K562 (cell line): ENCODE measurements at regions not wholly inside any gene's neighbourhood (a gene's known extent, or its start where the extent isn't known, plus 50 kb on each side); places are given as distances from the start of the nearest gene placed in this dataset.

Experiments
- ATAC-seq: fragments of 200-7000 bp; cut with Tn5 transposase; 3 replicates; pipeline ENCODE4 v1.9.1; 2020; ENCODE audit warnings: moderate library complexity
- BruUV-seq: library from RNA; stranded (reverse); fragments of 400-500 nt; replicated peaks from 2 replicates; lab custom pipeline; 2021; lab: Mats Ljungman, UMichigan
- CTCF ChIA-PET: fragments of 300-600 bp; formaldehyde crosslinking; extraction: SDS; loops from one replicate; lab custom pipeline; 2021; ENCODE audit warnings: low intra/inter-chr PET ratio; lab: Yijun Ruan, JAX
- POLR2A ChIA-PET: fragments of 300-600, 350-650 bp; sonication (Branson Sonifier 250); formaldehyde crosslinking; extraction: SDS; loops from one replicate; lab custom pipeline; 2021; ENCODE audit warnings: antibody characterized with exemption, inconsistent platforms; lab: Yijun Ruan, JAX
- DNase-seq, 4 experiments: peaks; one replicate each; pipeline versions ENCODE4 v3.0.0 to v3.0.0-alpha.2; 2011 to 2018; ENCODE audit warnings: low spot score in 3 of 4, mixed read lengths in 3 of 4; ENCODE audit errors: extremely low read depth in 1 of 4
- FAIRE-seq: peaks from 2 replicates; lab custom pipeline; 2011; peaks lifted over from hg19 to GRCh38; lab: Jason Lieb, UNC
- H2AFZ ChIP-seq: 2 replicates; pipeline ENCODE4 v1.6.0; 2011; ENCODE audit warnings: low read depth, low read length, control low read depth, inconsistent platforms
- H3K27ac ChIP-seq: fragments of 200-600 bp; 3 replicates; pipeline ENCODE4 v1.8.0; 2011; ENCODE audit warnings: low read depth, mild to moderate bottlenecking, control low read depth, inconsistent platforms, low read length, moderate library complexity, mixed read lengths; ENCODE audit errors: extremely low read depth
- H3K27me3 ChIP-seq, 2 experiments: fragments of 300-600 bp in 1 of 2; 2 replicates in 1 of 2; 3 replicates in 1 of 2; pipeline versions ENCODE4 v1.6.0 to v1.8.0; 2011; ENCODE audit warnings: inconsistent platforms in 2 of 2, low read length in 2 of 2, mild to moderate bottlenecking in 1 of 2, mixed read lengths in 1 of 2, moderate library complexity in 1 of 2; ENCODE audit not compliant: control insufficient read depth in 2 of 2, insufficient read depth in 2 of 2
- H3K36me3 ChIP-seq: fragments of 300-600 bp; 3 replicates; pipeline ENCODE4 v1.8.0; 2011; ENCODE audit warnings: mild to moderate bottlenecking, low read length, inconsistent platforms; ENCODE audit not compliant: control insufficient read depth, insufficient read depth
- H3K4me1 ChIP-seq, 2 experiments: fragments of 200-600 bp in 1 of 2; replicated peaks in 1 of 2; 2 replicates in 1 of 2; 3 replicates in 1 of 2; pipeline versions ENCODE4 v1.5.1 to v1.8.0; 2011; ENCODE audit warnings: inconsistent platforms in 2 of 2, low read length in 2 of 2, mild to moderate bottlenecking in 1 of 2, mixed read lengths in 1 of 2, moderate library complexity in 1 of 2; ENCODE audit not compliant: control insufficient read depth in 2 of 2, insufficient read depth in 2 of 2
- H3K4me2 ChIP-seq: 2 replicates; pipeline ENCODE4 v1.6.1; 2011; ENCODE audit warnings: low read length, control low read depth, inconsistent platforms, mixed read lengths; ENCODE audit not compliant: insufficient read depth
- H3K4me3 ChIP-seq: fragments of 200-600 bp; sonication (generic), shearing (Covaris generic); 2 replicates; pipeline ENCODE4 v1.5.1; 2016; ENCODE audit warnings: control low read depth, inconsistent platforms
- H3K79me2 ChIP-seq: fragments of 200-600 bp; 3 replicates; pipeline ENCODE4 v1.8.0; 2011; ENCODE audit warnings: low read length, inconsistent platforms; ENCODE audit not compliant: control insufficient read depth, insufficient read depth
- H3K9ac ChIP-seq, 2 experiments: 2 replicates each; pipeline versions ENCODE4 v1.6.0 to v1.6.1; 2011; ENCODE audit warnings: low read depth in 2 of 2, low read length in 2 of 2, control low read depth in 1 of 2, inconsistent platforms in 1 of 2, mild to moderate bottlenecking in 1 of 2, mixed read lengths in 1 of 2; ENCODE audit not compliant: insufficient read depth in 1 of 2
- H3K9me1 ChIP-seq: one replicate; pipeline ENCODE4 v1.6.0; 2011; ENCODE audit warnings: inconsistent platforms, mild to moderate bottlenecking, low read length, moderate library complexity; ENCODE audit not compliant: control insufficient read depth, insufficient read depth
- H3K9me3 ChIP-seq: replicated peaks from 2 replicates; pipeline ENCODE4 v1.5.1; 2011; ENCODE audit warnings: low read depth, low read length, inconsistent platforms; ENCODE audit not compliant: control insufficient read depth, insufficient read depth
- H4K20me1 ChIP-seq: replicated peaks from 2 replicates; pipeline ENCODE4 v1.6.1; 2011; ENCODE audit warnings: low read length, inconsistent platforms, mixed read lengths; ENCODE audit not compliant: control insufficient read depth, insufficient read depth
- HDAC2 ChIP-seq: fragments of 450-650 bp; IDR thresholded peaks from 2 replicates; pipeline ENCODE4 v1.6.1; 2016; ENCODE audit warnings: mild to moderate bottlenecking
- MGA ChIP-seq: fragments of 450-650 bp; IDR thresholded peaks from 2 replicates; pipeline ENCODE4 v1.6.1; 2016; ENCODE audit warnings: mild to moderate bottlenecking, moderate library complexity
- PML ChIP-seq: IDR thresholded peaks from 2 replicates; pipeline ENCODE4 v1.6.1; 2012; ENCODE audit warnings: low read length, inconsistent platforms
- POLR2H ChIP-seq: IDR thresholded peaks from 2 replicates; pipeline ENCODE4 v1.6.1; 2016; ENCODE audit warnings: missing genetic modification characterization, low read depth, mild to moderate bottlenecking, control low read depth, missing compliant biosample characterization, moderate library complexity
- SP1 ChIP-seq: sonication (generic); formaldehyde crosslinking; IDR thresholded peaks from 2 replicates; pipeline ENCODE4 v1.8.1; 2022; ENCODE audit warnings: mild to moderate bottlenecking, missing genetic modification reagents
- TFAP4 ChIP-seq: sonication (generic); formaldehyde crosslinking; IDR thresholded peaks from 2 replicates; pipeline ENCODE4 v1.8.0; 2022; ENCODE audit warnings: missing genetic modification reagents, mild to moderate bottlenecking, moderate library complexity, borderline replicate concordance
- ZNF57 ChIP-seq: fragments of 450-650 bp; formaldehyde crosslinking; IDR thresholded peaks from 2 replicates; pipeline ENCODE4 v1.4.0; 2020; ENCODE audit warnings: mild to moderate bottlenecking, moderate library complexity
- ZNF707 ChIP-seq: fragments of 250-450 bp; sonication (Bioruptor Pico); conservative IDR thresholded peaks from 2 replicates; pipeline ENCODE4 v1.8.0; 2022; ENCODE audit warnings: inconsistent platforms, mild to moderate bottlenecking, moderate library complexity
- ZNF780A ChIP-seq: fragments of 250-450 bp; sonication (Bioruptor Pico); IDR thresholded peaks from 2 replicates; pipeline ENCODE4 v1.5.0; 2021; ENCODE audit warnings: mild to moderate bottlenecking
- WGBS: fragments of 100-300 bp; shearing (Covaris generic); methylation state at CpG from one replicate; pipeline ENCODE4 v1.1.6; 2016; ENCODE audit warnings: low coverage, mixed read lengths; ENCODE audit not compliant: insufficient coverage; ENCODE audit errors: missing lambda C conversion rate; 5-methylcytosine and 5-hydroxymethylcytosine counted together
- in situ Hi-C: fragments of 300-500 bp; cut with MboI; formaldehyde crosslinking; loops from 4 replicates; pipeline ENCODE4 v1.15.0; 2018; ENCODE audit warnings: inconsistent platforms, mixed read lengths
- intact Hi-C: fragments of 100-400 bp; cut with micrococcal nuclease; formaldehyde crosslinking; loops from 2 replicates; pipeline ENCODE4 v1.14.2; 2022

GRCh38 chr6:54991761-54992330 lies 145.3 kb downstream of the FAM83B start:
- no peak overlapping the region for H3K27ac ChIP-seq
- CTCF ChIA-PET = no interaction called here
- no peak overlapping the region for H2AFZ ChIP-seq
- no peaks in the 10 kb centered on the region for H3K36me3 ChIP-seq
- intact Hi-C loops (no loop called here), in situ Hi-C loops (no loop called here)
- H3K4me1 ChIP-seq = no peaks in the 10 kb centered on the region
- FAIRE-seq (no peak), DNase-seq (no peak), ATAC-seq (no peak)
- H3K4me3 ChIP-seq = no peak overlapping the region
- no peak overlapping the region for H3K4me2 ChIP-seq
- no peaks in the 10 kb centered on the region for H3K9me3 ChIP-seq
- WGBS = 0% methylated on average over 1 of the region's 1 CpG
- no peaks in the 10 kb centered on the region for H3K9me1 ChIP-seq
- H3K9ac ChIP-seq = no peak overlapping the region
- BruUV-seq = no TSS peak
- no peaks in the 10 kb centered on the region for H3K79me2 ChIP-seq
- no peaks in the 10 kb centered on the region for H3K27me3 ChIP-seq
- POLR2A ChIA-PET = no interaction called here
- H4K20me1 ChIP-seq = no peaks in the 10 kb centered on the region
- TF ChIP-seq PML (no peak), MGA (no peak), ZNF707 (CRISPR knock-in tag) (no peak), POLR2H (tag) (no peak), SP1 (CRISPR knock-in tag) (no peak), TFAP4 (CRISPR knock-in tag) (no peak), HDAC2 (no peak), ZNF780A (CRISPR knock-in tag) (no peak), ZNF57 (CRISPR knock-in tag) (no peak)
